GM21447 (cell line): ENCODE measurements at regions not wholly inside any gene's neighbourhood (a gene's known extent, or its start where the extent isn't known, plus 50 kb on each side); places are given as distances from the start of the nearest gene placed in this dataset.
"Not testable (repeated sequence)": the region's sequence is repeated elsewhere in the genome, so short reads cannot be mapped to it uniquely, and the experiment has no call there.

ENCODE experiments used
- ATAC-seq: cut with Tn5 transposase; IDR thresholded peaks from one replicate; pipeline ENCODE4 v1.9.1; 2021; ENCODE audit not compliant: unreplicated experiment

DNA sequence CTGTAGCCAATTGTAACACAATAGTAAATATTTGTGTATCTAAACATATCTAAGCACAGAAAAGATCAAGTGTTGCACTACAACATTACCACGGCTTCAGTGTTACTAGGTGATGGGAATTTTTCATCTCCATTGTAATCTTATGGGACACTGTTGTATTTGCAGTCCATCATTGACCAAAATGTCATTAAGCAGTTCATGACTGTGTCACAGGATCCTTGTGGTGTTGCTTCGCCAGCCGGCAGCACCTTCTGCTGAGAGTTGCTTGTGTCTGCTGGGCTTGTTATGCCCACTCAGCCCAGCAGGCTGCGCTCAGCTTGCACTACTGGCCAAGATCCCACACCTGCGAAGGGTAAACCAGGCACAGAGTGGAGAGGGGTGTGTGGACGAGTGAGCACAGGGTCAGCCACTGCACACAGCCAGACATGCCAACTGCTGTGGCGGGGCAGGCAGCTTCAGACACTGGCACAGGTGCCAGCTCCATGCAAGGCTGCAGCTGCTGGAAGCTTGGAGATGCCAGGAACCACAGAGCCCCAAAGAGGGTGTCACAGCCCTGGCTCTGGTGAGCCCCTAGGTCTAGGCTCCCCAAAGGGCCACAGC is 273.7 kb downstream of the CETN3 start:
- ATAC-seq, result no peak

DNA sequence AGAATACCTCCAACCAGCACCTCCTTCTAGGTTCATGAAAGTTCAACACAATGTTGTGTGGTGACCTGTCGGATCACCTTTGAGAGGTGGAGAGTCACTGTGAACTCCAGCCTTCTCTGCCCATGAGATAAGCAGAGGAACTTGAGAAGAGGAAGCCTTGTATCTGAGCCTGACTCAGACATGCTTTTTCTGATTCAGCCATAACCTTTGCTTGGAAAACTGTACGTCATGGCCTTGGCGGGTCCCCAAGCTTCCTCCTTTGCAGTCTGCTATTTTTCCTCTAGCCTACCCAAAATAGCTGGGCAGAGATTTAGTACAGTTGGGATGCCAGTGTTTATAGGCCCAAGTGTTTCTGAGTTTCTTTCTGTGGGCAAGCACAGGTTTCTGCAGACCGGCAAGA is 274.7 kb downstream of the CETN3 start:
- no peak for ATAC-seq

DNA sequence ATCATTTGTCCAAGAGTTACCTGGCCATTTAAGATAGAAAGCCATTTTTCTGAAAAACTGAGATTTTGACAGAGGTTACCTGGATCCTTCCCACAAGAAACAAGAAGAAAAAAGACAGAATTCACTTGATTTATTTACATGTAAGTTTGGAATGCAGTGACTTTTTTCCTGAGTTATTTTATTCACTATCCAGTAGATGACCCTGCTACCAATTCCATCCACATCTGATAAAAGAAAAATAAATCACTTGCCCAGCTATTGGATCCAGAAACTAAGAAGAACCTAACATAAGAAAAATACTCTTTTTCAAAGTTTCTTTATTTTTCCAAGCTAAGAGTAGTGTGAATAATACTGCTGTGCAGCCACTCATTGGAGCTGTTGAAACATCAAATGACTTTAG is 275.2 kb downstream of the CETN3 start:
- ATAC-seq, result no peak

DNA sequence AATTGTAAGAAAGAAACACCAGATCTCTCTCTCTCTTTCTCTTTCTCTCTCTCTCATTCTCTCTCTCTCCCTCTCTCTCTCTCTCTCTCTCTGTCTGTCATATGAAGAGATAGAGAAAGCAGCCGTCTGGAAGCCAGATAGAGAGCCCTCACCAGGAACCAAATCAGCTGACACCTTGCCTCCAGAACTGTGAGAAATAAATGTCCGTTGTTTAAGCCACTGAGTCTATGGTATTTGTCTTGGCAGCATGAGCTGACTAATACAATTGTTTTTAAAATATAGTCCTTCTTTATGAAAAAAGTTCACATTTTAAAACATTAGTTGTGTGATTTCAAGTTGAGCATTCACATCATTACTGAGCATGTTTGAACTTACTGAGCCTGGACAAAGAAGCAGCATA is 275.6 kb downstream of the CETN3 start:
- no peak for ATAC-seq

DNA sequence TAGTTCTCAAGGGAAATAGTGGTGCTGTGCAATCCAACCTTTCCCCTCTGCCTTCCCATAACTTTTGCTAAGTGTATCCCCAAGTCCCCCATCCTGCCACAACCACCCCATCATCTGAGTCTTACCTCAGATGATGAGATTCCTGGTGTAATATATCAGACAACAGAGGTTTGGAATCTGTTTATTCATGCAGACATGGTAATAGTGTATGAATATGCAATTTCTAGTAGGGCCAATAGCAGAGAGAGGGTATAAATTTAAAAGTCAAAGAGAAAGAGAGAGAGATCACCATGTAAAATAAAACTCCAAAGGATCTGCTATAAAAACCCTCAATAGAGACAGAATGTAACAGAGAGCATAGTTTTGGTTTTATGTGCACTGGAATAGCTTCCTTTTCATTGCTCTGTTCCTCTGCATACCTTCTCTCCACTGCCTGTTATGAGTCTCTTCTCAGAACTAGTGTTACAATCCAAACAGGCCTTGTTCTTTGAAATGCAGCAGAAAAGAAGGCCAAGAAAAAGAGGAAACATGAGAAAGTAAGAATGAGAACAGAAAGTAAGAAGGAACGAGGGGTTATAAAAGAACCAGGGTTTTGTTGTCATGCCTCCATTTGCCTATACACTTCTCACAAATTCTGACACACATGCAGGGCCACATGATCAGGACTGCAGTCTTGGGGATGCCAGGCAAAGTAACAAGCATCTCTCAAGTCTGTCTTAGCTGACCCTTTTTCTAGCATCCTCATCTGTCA is 278.0 kb downstream of the CETN3 start:
- peak; percentile 84 for ATAC-seq

DNA sequence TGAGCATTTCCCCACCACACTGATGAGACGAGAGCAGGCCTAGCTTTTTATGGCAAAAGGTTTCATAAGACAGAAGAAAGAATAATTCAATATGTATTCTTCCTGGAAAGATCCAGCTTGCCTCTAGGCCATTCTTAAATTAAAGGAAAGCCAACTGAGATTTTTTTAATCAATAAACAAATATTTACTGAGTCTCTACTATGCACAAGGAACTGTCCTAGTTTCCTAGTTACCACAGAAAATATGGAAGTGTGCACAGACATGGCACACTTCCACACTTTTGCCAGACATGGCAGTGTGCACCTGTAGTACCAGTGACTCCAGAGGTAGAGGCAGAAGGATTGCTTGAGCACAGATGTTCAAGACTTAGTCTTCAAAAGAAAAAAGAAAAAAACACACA is 281.0 kb downstream of the CETN3 start:
- no peak for ATAC-seq

DNA sequence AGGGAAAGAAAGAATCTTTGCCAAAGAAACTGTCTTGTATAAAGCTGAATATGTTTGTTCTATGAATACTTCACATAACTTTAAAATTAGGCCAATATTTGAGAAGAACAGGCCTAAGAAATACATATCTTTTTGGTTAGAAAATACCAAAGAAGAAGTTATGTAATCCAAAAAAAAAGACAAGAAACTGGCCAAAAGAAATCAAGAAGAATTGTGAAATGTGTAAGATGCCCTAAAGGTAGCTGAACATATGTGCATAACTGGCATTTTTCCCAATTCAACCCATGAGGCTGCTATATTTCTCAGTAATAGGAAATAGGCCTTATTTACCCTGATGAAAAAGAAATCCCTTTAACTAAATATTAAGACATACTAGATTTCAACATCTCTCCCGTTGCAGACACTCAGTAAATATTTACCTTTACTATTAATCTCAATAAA is 290.0 kb downstream of the CETN3 start:
- ATAC-seq, result no peak

DNA sequence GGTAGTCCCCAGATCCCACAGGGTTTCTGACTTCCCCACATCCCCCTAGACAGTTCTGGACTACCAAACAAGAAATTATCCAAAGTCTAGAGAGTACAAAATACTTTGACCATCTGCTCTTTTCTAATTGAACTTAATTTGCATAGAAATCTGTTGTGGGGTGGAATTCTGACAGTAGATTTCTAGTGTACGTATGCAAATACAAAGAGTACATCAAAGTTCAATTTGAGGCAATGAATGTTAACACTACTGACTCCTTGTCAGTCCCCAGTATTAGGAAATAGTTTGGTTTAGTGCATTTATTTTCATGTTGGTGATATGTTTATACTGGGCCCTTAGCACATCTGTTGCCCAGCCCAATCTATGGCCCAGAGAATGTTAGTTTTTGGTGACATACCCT is 292.6 kb downstream of the CETN3 start:
- no peak for ATAC-seq

DNA sequence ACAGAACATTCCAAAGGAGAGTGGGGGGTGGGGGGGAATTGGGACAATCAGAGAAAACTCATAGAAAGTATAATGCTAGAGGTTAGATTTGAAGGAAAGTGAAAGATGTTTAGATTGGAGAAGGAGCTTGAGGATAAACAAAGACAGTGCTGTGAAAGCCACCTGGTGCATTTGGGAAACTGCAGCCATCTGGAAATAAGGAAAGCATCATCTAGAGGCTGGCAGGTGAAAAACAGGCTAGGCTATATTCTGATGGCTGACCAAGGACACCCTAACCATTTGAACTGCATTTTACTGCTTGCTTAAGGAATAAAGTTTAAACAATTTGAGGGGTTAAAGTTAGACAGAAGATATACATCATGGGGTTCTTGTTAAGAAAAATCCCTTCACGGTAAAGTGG is 296.4 kb downstream of the CETN3 start:
- no peak for ATAC-seq

DNA sequence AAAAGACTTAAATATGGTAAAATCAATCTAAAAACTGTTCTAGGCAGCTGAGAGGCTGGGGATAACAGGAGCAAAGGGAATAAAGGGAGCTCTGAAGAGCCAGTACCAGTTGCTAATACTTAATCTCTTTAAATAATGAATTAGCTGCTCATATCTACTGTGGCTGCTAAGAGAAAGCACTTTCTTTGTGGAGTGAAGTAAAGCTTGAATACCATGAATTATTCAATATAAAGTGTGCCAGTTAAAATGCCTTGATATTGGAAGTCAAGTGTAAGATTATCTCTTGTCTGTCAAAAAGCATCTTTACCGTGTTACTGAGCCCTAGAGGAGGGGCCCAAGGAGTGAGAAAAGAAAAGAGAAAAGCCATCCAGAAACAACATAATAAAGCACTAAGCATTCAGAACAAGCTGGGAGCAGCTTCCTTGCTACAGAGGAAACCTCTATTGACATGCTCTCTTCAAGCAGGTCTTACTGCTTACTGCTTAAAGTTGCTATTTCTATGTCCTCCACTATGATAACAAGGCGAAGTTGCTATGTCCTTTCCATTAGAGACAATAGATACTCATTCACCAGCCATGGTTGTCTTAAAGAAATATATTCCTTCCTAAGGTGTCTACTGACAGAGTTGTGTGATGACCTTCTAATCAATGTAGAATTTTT is 297.4 kb downstream of the CETN3 start:
- ATAC-seq, result no peak

DNA sequence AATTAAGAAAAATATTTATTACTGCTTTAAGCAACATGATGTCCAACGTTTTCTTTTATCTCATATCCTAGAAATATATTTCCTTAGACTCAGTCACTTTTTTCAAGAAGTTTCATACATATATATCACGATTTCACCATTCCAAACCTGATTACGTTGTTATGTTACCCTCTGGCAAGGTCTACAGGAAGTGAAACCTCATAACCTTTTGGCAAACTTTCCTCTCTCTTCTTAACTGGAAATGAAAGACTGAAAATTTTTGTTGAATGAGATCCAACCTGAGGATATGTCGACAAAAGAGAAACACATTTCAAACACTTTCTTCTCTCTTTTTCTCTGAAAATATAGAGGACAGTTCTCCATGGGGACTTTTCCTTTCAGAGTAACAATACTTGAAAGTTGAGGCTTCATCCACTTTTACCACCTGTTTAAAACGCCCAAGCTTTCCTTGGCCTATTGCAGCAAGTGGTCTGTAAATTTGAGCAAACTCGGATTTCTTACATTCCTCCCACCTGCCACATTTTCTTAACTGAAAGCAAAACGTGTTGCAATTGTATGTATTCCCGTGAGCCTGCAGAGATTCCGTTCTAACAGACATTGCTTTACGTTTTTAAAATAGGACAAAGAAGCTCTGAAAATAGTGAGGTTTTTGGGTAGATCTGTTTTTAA is 298.1 kb downstream of the CETN3 start:
- ATAC-seq, result no peak

DNA sequence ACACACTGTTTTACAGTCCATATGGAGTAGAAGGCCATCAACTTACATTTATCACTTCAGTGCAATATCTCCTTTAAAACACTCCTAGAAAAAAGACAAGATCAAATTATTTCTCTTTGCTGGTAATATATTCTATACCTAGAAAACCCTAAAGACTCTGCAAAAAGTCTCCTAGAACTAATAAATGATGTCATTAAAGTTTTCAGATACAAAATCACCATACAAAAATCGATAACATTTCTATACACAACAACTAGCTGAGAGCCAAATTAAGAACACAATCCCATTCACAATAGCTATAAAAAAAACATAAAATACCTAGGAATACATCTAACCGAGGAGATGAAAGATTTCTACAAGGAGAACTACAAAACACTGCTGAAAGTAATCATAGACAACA is 300.3 kb downstream of the CETN3 start:
- ATAC-seq, result no peak

DNA sequence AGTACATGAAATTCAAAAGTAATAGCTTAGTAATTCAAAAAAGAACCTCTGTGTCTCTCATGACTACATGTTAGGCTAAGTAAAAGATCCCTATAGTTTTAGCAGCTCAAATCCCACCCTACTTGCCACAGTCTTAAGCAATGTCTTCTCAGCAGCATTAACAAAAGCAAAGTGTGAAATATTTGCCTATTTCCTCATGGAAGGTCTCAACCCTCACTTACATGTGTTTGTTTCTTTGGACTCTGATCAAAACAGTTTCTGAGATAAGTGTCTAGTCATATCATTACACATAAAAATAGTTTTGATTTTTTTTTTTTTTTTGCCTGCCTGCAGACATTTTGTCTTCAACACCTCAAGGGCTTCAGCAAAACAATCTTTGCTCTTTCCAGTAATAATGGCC is 310.5 kb downstream of the CETN3 start:
- ATAC-seq, result no peak

DNA sequence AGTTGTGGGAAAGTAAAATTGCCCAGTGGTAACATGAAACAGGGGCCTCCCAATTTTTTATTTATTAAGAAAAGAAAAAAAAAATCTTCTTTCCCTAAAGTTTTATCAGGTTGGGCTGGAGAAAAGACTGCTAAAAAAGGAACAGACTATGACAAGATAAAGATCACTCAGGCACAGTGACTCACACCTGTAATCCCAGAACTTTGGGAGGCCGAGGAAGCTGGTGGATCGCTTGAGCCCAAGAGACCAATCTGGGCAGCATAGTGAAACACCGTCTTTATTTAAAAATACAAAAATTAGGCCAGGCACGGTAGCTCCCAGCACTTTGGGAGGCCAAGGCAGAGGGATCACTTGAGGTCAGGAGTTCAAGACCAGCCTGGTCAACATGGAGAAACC is 312.5 kb downstream of the CETN3 start:
- ATAC-seq, result no peak

DNA sequence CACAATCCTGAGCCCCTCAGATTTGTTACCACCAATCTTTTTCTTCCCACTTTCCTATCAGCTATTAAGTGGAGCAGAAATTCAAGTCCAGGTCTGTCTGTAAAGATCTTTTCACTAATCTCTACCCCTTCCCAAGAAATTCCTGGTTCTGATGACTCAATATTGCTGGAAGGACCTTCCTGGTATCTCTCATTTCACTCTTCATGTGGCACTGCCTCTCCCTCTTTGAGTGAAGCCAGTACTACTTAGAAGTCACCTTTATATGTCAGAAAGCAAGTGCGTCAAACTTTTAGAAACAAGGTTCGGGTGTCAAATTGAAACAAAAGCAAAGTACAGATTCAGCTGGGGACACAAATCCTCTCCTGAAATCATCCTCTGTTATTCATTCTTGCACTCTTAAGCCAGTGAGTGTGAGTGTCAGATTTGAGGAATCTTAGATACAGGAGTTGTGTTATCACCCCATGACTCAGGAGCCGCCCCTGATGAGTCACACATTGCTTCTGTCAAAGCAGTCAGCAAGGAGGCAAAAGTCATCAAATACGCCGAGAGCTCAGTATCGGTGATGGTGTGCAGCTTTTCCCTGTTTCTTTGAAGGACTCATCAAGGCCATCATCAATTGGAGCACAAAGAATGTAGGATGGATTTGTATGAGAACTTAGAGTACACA is 313.0 kb downstream of the CETN3 start:
- no peak for ATAC-seq

DNA sequence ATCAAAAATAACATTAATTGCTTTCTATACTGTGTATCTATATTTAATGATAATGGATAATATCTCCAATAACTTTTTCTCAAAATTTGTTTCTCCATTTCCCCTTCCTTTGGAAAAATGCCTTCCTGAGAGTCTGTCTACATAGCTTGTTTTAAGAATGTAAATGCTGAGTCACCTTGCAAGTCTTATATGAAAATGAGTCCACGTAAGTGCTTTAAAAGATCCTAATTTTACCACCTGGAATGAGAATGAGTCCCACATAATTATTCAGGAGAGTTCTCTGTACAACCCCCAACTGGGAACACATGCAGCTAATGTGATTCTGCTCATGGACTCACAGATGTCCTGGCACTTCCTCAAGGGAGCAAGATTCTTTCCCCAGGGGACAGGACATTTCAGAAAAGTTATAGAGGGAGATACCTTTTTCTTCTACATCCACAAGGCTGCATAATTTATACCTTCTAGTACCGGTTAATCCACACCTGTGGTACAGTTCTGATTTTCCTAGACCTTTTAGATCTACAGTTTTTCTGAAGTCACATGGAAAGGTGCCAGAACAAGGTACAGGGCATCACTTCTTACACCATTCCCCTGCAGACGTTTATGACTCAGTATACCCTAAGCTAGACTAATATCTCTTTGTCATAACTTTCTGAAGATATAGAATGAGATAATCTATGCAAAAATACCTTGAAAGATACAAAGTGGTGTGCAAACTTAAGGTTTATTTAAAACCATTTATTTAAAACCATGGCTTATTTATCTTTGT is 314.1 kb downstream of the CETN3 start:
- ATAC-seq, result no peak

DNA sequence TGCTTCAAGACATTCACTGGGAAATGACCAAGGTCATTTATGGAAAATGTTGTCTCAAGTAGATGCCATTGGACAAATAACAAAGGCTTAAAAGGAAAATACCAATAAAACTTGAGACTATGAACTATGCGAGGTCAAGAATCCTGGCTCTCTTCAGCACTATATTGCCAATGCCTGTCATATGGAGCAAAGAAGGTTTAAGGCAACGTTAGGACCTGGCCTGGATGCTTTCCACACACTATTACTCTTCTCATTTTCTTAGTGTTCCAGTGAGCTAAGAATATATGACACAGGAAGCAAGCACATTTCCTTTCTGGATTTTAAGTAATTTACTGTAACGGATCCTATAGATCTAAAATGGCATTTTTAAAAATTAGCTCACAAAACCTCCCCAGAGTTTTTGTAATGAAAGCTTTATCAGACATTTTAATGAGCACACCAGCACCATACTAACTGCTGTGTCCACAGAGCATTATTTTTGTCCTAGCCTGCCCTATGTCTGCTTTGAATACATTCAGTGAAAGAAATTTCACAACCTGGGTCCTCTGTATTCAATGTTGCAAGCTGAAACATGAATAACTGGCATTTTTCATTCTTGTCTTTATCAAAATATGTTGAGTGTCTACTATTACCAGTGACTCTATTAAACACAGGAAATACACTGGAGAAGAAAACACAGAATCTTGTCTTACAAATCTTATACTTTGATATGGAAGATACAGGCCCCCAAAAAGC is 315.6 kb downstream of the CETN3 start:
- ATAC-seq, result no peak

DNA sequence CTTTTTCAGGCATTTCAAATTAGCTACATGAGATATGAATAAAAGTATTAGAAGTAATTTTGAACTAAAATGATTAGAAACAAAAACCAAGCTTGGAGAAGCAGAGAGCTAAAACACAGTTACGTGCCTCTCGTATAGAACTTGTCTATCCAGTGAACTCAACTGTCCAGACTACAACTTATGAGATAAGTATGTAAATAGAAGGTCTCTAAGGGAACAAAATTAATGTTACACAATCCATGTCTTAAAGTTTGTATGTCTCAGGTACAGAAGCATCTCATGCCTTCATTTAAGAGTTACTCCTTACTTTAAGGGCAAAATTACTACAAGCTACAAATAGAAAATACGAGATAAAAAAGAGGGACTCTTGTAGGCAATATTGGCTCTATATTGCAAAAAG is 316.8 kb downstream of the CETN3 start:
- ATAC-seq, result no peak

DNA sequence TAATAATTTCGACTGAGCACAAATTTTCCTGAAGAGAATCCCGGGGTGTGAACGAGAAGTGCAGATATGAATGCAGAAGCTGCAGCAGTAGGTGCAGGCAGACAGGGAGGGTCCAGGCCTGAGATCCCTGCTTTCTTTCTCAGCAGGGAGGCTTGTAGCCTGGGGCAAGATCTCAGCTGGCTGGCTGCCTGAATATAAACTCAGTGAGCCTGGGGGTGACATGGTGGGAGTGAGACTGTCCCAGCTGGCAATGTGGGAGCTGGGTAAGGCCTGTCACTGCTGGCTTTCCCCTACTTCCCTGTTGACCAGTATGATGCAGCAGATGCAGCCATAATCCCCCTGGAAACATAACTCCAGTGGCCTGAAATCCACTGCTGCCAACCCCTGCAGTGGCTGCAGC is 325.2 kb downstream of the CETN3 start:
- no peak for ATAC-seq

DNA sequence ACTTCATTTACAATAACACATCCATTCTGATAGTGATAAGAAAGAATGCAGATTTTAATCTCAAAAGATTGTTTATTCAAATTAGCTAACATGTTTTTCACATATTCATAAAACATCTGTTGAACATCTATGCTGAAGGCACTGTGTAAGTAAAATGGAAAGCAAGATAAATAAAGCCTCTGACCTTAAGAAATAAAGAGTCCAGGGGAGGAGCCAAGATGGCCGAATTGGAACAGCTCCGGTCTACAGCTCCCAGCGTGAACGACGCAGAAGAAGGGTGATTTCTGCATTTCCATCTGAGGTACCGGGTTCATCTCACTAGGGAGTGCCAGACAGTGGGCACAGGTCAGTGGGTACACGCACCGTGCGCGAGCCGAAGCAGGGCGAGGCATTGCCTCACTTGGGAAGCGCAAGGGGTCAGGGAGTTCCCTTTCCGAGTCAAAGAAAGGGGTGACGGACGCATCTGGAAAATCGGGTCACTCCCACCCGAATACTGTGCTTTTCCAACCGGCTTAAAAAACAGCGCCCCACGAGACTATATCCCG is 336.5 kb downstream of the CETN3 start:
- not testable (repeated sequence) for ATAC-seq
